ENCODE measurements at regions not wholly inside any gene's neighbourhood (a gene's known extent, or its start where the extent isn't known, plus 50 kb on each side); places are given as distances from the start of the nearest gene placed in this dataset.
"Not testable (repeated sequence)": the region's sequence is repeated elsewhere in the genome, so short reads cannot be mapped to it uniquely, and the experiment has no call there.

GRCh38 chr17:16870253-16871245 lies 101.4 kb downstream of the TNFRSF13B start:
- DNase-seq (ENCODE audit: low read depth in 2 of 2), result no peak

- not testable (repeated sequence) for DNase-seq (ENCODE audit: low read depth in 2 of 2)
These were observed 102.2 kb downstream of the TNFRSF13B start for GRCh38 chr17:16869531-16870252.

- DNase-seq (ENCODE audit: low read depth in 2 of 2), result not testable (repeated sequence)
These were observed 103.3 kb downstream of the TNFRSF13B start for GRCh38 chr17:16868616-16869015.

GRCh38 chr17:16867545-16867944 lies 104.4 kb downstream of the TNFRSF13B start:
- not testable (repeated sequence) for DNase-seq (ENCODE audit: low read depth in 2 of 2)

GRCh38 chr17:16866841-16867240 lies 105.1 kb downstream of the TNFRSF13B start:
- not testable (repeated sequence) for DNase-seq (ENCODE audit: low read depth in 2 of 2)

- DNase-seq (ENCODE audit: low read depth in 2 of 2), result no peak
These were observed 105.5 kb downstream of the TNFRSF13B start for GRCh38 chr17:16866436-16866835.

GRCh38 chr17:16865704-16866103 lies 106.2 kb downstream of the TNFRSF13B start:
- peak in 1 of 2 donors; percentile 19 for DNase-seq (ENCODE audit: low read depth in 2 of 2)

GRCh38 chr17:16865077-16865613 lies 106.8 kb downstream of the TNFRSF13B start:
- not testable (repeated sequence) for DNase-seq (ENCODE audit: low read depth in 2 of 2)

- not testable (repeated sequence) for DNase-seq (ENCODE audit: low read depth in 2 of 2)
These were observed 107.3 kb downstream of the TNFRSF13B start for GRCh38 chr17:16864462-16865076.

- DNase-seq (ENCODE audit: low read depth in 2 of 2), result peak in 1 of 2 donors; percentile 12
These were observed 110.8 kb downstream of the TNFRSF13B start for GRCh38 chr17:16861152-16861551.

- not testable (repeated sequence) for DNase-seq (ENCODE audit: low read depth in 2 of 2)
These were observed 111.5 kb downstream of the TNFRSF13B start for GRCh38 chr17:16860467-16860866.

- DNase-seq (ENCODE audit: low read depth in 2 of 2), result peak in 1 of 2 donors; percentile 27
These were observed 112.4 kb downstream of the TNFRSF13B start for GRCh38 chr17:16859515-16859914.

- DNase-seq (ENCODE audit: low read depth in 2 of 2), result not testable (repeated sequence)
These were observed 114.2 kb downstream of the TNFRSF13B start for GRCh38 chr17:16857746-16858145.

GRCh38 chr17:16856846-16857245 lies 115.1 kb downstream of the TNFRSF13B start:
- not testable (repeated sequence) for DNase-seq (ENCODE audit: low read depth in 2 of 2)

GRCh38 chr17:16856171-16856570 lies 115.7 kb downstream of the TNFRSF13B start:
- not testable (repeated sequence) for DNase-seq (ENCODE audit: low read depth in 2 of 2)

GRCh38 chr17:16854636-16855035 lies 117.3 kb downstream of the TNFRSF13B start:
- DNase-seq (ENCODE audit: low read depth in 2 of 2), result not testable (repeated sequence)

GRCh38 chr17:16853661-16854320 lies 118.1 kb downstream of the TNFRSF13B start:
- no peak for DNase-seq (ENCODE audit: low read depth in 2 of 2)

GRCh38 chr17:16849861-16850260 lies 122.1 kb downstream of the TNFRSF13B start:
- not testable (repeated sequence) for DNase-seq (ENCODE audit: low read depth in 2 of 2)

GRCh38 chr17:16848997-16849396 lies 122.9 kb downstream of the TNFRSF13B start:
- DNase-seq (ENCODE audit: low read depth in 2 of 2), result not testable (repeated sequence)

GRCh38 chr17:16845098-16845497 lies 126.8 kb downstream of the TNFRSF13B start:
- DNase-seq (ENCODE audit: low read depth in 2 of 2), result not testable (repeated sequence)

- DNase-seq (ENCODE audit: low read depth in 2 of 2), result not testable (repeated sequence)
These were observed 127.2 kb downstream of the TNFRSF13B start for GRCh38 chr17:16844669-16845068.

Measured in lung microvascular endothelial cell (primary cell).